H54 (cell line): ENCODE measurements at regions not wholly inside any gene's neighbourhood (a gene's known extent, or its start where the extent isn't known, plus 50 kb on each side); places are given as distances from the start of the nearest gene placed in this dataset.
"Not testable (repeated sequence)": the region's sequence is repeated elsewhere in the genome, so short reads cannot be mapped to it uniquely, and the experiment has no call there.

Experiments used
- DNase-seq: peaks from one replicate; pipeline ENCODE4 v3.0.0; 2011; ENCODE audit warnings: low spot score, mixed read lengths; ENCODE audit not compliant: insufficient read length
- FAIRE-seq: peaks from 3 replicates; lab custom pipeline; 2011; peaks lifted over from hg19 to GRCh38; lab: Jason Lieb, UNC
- POLR2A ChIP-seq: IDR thresholded peaks from 2 replicates; pipeline ENCODE4 v1.6.1; 2011; ENCODE audit warnings: low read depth, mild to moderate bottlenecking, low read length

GRCh38 chr1:166283600-166283999, 116.8 kb upstream of the FAM78B start:
- TF ChIP-seq POLR2A: no peak
- FAIRE-seq (no peak), DNase-seq (no peak)

DNA sequence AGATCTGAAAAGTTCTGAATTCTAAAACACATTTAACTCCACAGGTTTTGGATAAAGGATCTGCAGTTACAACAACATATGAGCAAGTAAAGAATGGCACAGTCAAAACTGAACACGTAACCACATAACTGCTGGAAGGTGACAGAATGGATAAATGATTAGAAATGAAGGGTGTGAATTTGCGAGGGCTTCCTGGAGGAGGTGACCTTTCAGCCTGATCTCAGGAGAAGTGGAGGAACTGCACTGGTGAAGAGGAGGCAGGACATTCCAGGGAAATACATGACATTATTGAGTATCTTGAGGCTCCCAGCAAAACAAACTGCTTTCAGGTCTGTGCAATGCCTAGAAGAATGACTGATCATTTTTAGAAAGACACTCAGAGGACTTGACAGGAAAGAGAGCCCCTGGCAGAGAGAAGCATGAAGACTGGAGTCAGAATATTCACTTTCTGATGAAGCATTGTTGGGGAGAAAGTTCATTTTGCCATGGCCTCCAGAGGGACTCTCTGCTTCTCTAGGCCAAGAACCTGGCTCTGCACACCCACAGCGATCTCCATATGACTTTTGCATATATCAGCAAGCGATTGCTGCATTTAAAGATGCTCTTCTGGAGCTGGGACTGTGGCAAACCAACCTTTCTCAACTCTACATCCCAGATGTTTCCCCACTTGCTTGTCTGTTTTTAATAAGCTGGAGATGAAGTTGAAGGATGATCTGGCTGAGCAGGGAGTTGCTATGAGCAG, 122.7 kb upstream of the FAM78B start:
- DNase-seq (no peak), FAIRE-seq (no peak)
- no peak for TF ChIP-seq POLR2A

GRCh38 chr1:166295656-166296055, 128.9 kb upstream of the FAM78B start:
- no peak for FAIRE-seq
- no peak for DNase-seq
- no peak for TF ChIP-seq POLR2A

DNA sequence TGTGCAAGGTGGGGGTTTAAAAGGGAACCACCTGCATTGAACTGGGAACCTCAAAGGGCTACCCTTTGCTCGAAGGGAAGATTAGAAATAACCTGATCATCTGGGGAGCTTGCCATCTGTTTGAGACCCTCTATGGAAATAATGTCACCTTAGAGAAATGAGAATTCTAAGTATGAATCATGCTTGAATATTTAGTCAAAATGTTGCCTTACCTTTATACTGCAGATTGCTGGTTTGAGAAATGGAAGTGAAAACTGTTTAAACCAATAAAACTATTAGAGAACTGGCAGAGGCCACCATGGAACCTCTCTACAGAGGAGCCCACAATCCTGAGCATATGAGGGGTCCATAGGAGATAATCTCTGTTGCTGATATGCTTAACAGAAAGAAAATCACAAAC, 131.2 kb upstream of the FAM78B start:
- FAIRE-seq (no peak), DNase-seq (no peak)
- no peak for TF ChIP-seq POLR2A

DNA sequence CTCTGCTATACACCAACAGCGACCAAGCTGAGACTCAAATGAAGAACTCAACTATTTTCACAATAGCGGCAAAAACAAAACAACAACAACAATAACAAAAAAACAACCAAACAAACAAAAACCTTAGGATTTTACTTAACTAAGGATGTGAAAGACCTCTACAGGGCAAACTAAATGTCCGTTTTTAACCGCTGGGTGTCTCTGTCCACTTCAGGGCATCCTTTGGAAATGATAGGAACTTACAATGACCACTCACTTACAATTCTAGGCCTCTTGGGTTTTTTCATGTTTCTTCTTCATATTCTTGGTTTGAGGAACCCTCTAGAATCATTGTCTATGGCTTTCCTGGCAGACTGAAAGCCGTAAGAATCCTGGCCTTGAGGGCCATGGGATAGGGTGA, 134.0 kb upstream of the FAM78B start:
- FAIRE-seq (no peak), DNase-seq (no peak)
- TF ChIP-seq POLR2A: no peak

DNA sequence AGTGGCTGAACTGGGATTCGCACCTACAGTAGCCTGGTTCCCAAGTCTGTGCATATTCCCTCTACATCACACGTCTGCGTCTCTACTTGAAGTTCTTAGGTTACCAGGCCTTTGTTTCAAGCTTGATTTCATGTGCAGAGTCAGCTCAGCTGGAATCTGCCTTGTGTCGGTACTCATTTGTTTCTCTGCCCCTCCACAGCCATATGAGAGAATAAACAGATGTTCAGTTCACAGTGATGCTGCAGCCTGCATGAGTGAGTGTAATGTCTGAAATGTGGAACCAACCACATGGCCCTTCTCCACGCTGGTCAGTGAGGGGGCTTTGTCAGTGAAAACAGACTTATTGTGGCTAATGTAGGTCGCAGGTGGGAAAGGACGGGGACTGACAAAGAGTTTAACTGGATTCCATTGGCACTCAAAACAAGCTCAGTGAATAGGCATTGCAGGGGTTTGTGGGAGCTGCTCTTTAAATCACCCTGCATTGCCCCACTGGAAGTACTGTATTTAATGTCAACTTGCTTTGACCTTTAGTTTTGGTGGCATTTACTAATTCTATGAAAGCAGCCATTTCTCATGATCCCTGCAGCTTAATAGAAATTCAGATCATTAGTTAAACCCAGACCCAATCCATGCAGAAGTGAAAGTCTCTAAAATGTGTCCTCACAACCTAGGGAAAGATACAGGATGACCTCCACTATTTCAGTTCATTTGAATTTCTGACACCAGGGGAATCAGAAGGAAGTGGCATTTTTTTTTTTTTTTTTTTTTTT, 136.4 kb upstream of the FAM78B start:
- DNase-seq (no peak), FAIRE-seq (no peak)
- TF ChIP-seq POLR2A: no peak

GRCh38 chr1:166304131-166304530, 137.3 kb upstream of the FAM78B start:
- DNase-seq (no peak), FAIRE-seq (no peak)
- TF ChIP-seq POLR2A: no peak

GRCh38 chr1:166305371-166305770, 138.6 kb upstream of the FAM78B start:
- FAIRE-seq (no peak), DNase-seq (no peak)
- TF ChIP-seq POLR2A: no peak

GRCh38 chr1:166307261-166308188, 140.7 kb upstream of the FAM78B start:
- no peak for TF ChIP-seq POLR2A
- DNase-seq: no peak
- FAIRE-seq: no peak

GRCh38 chr1:166316306-166316705, 149.5 kb upstream of the FAM78B start:
- not testable (repeated sequence) for DNase-seq

DNA sequence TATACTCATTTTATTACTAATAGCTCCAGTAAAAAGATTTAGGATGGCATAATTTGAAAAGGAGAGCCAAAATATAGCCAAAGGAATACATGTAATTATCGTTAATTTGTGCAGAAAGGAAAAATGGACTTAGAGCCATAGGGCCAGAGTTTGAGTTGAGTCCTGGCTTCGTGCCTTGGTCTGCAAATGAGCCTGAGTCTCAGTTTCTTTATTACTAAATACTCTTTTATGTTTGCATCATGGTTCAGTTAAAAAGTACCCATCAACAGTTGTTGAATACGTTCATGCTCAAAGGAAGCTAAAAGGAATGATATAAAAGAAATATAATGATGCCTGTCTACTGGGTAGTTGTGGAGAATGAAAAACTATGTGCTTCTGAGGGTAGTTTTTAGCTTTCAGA, 155.7 kb upstream of the FAM78B start:
- FAIRE-seq: no peak

More at GRCh38 chr1:166316306-166316705, 149.5 kb upstream of the FAM78B start:
- FAIRE-seq: not testable (repeated sequence)

GRCh38 chr1:166327886-166328285, 161.1 kb upstream of the FAM78B start:
- FAIRE-seq (no peak), DNase-seq (no peak)
- TF ChIP-seq POLR2A: no peak

More for the DNA sequence above, 155.7 kb upstream of the FAM78B start:
- DNase-seq: no peak
- no peak for TF ChIP-seq POLR2A

- no peak for TF ChIP-seq POLR2A
- FAIRE-seq: no peak
These were observed 162.2 kb upstream of the FAM78B start for GRCh38 chr1:166328956-166329355.

DNA sequence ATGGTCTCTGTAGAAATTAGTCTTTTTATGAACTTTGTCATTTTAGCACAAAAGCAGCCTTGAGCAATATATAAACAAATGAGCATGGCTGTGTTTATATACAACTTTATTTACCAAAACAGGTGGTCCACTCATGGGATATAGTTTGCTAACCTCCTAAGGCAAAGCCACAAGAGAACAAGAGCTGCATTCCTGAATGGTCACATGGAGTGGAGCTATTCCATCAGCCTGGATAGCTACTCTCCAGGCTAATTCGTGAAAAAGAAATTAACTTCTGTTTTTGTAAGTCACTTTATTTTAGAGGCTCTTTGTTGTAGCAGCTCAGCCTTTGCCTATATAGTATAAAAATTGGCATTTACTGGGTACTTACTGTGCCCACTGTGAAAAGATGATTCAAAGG, 163.3 kb upstream of the FAM78B start:
- no peak for TF ChIP-seq POLR2A
- FAIRE-seq (no peak), DNase-seq (no peak)

More at GRCh38 chr1:166328956-166329355, 162.2 kb upstream of the FAM78B start:
- no peak for DNase-seq
